ENCODE measurements at regions not wholly inside any gene's neighbourhood (a gene's known extent, or its start where the extent isn't known, plus 50 kb on each side); places are given as distances from the start of the nearest gene placed in this dataset.

- no peak for TF ChIP-seq CTCF (IDR thresholded peaks at IDR 0.05)
- TF ChIP-seq ZFX (IDR thresholded peaks at IDR 0.05; ENCODE audit: borderline replicate concordance) = no peak
These were observed 422.0 kb upstream of the ZNF385D start for GRCh38 chr3:22172964-22173363.

Data from 22Rv1 (cell line).